Uterus (tissue), 2 donors: ENCODE measurements at regions not wholly inside any gene's neighbourhood (a gene's known extent, or its start where the extent isn't known, plus 50 kb on each side); places are given as distances from the start of the nearest gene placed in this dataset.

Source experiments
- CTCF ChIP-seq, 4 experiments: fragments of 200-600 bp in 2 of 4; fragments of 450-650 bp in 2 of 4; sonication (generic) in 2 of 4; IDR thresholded peaks; one replicate each; pipeline ENCODE4 v1.5.1; 2016 to 2019; ENCODE audit warnings: antibody characterized with exemption in 4 of 4, mild to moderate bottlenecking in 2 of 4, moderate library complexity in 1 of 4
- POLR2A ChIP-seq, 2 donors: fragments of 450-650 bp; IDR thresholded peaks; one replicate each; pipeline ENCODE4 v1.6.1; 2016; ENCODE audit warnings: antibody characterized with exemption in 2 of 2, mild to moderate bottlenecking in 1 of 2, moderate library complexity in 1 of 2

GRCh38 chr3:14298442-14298841 is 104.0 kb upstream of the SLC6A6 start:
- no peak for TF ChIP-seq CTCF (IDR thresholded peaks at IDR 0.05)
- no peak for TF ChIP-seq POLR2A (IDR thresholded peaks at IDR 0.05)
